ENCODE measurements at regions not wholly inside any gene's neighbourhood (a gene's known extent, or its start where the extent isn't known, plus 50 kb on each side); places are given as distances from the start of the nearest gene placed in this dataset.
A peak's percentile ranks its signal among the peaks of the same experiment; 100 is the strongest.

DNA sequence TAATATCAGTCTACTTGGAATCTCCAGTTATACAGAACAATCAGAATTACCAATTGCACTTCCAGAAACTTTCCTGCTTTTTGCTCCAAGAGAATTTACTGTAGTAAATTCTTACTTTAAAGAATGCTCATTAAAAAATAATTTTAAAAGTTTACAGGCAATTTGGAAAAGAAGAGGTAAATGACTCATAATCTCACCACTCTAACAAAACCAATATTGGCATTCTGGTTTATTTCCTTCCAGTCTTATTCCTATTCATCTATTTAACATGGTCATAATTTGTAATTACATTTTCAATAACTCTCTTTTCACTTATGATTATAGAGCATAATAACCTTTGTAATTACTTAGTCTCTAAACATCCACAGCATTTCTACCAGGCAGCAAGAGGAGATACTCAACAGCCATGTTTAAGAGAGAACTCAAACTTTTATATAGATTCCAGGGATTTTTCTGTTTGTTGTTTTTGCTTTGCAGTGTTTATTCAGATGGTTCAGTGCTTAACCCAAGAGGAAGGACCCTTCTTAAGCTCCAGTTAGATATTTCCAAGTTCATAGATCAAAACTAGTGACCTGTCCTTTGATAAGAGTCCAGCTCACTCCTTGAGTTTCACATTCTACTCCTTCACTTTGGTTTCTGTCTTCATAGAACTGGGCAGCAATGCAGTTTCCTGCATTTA, 464.7 kb downstream of the TXNL1 start:
- ChIA-PET CTCF (interaction anchor here (1.1 kb wide), 1 partner anchor 402 kb away, joined by 3 read pairs; no protein-coding TSS in a partner anchor), POLR2A (no interaction called here)
- DNase-seq (ENCODE audit: low read depth) = peak; percentile 65
- Histone ChIP-seq H3K36me3 (ENCODE audit: control insufficient read depth, insufficient read depth, low read length) (no peaks in the 10 kb centered on the region), H3K4me3 (ENCODE audit: low read depth, low read length) (no peak overlapping the region), H3K27me3 (ENCODE audit: control insufficient read depth, insufficient read depth, low read length) (no peaks in the 10 kb centered on the region)
- TF ChIP-seq, protein P1, sequence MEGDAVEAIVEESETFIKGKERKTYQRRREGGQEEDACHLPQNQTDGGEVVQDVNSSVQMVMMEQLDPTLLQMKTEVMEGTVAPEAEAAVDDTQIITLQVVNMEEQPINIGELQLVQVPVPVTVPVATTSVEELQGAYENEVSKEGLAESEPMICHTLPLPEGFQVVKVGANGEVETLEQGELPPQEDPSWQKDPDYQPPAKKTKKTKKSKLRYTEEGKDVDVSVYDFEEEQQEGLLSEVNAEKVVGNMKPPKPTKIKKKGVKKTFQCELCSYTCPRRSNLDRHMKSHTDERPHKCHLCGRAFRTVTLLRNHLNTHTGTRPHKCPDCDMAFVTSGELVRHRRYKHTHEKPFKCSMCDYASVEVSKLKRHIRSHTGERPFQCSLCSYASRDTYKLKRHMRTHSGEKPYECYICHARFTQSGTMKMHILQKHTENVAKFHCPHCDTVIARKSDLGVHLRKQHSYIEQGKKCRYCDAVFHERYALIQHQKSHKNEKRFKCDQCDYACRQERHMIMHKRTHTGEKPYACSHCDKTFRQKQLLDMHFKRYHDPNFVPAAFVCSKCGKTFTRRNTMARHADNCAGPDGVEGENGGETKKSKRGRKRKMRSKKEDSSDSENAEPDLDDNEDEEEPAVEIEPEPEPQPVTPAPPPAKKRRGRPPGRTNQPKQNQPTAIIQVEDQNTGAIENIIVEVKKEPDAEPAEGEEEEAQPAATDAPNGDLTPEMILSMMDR (IDR thresholded peaks at IDR 0.05; ENCODE audit: insufficient read depth, low read depth, low read length) = no peak

GRCh38 chr18:56172527-56172926, 465.9 kb downstream of the TXNL1 start:
- CTCF ChIA-PET = interaction anchor here (1.1 kb wide), 1 partner anchor 404 kb away, joined by 3 read pairs; no protein-coding TSS in a partner anchor

GRCh38 chr18:56171848-56172247, 466.5 kb downstream of the TXNL1 start:
- TF ChIP-seq, protein P1 (IDR thresholded peaks at IDR 0.05; ENCODE audit: insufficient read depth, low read depth, low read length) = no peak
- H3K4me3 ChIP-seq (ENCODE audit: low read depth, low read length) = no peak overlapping the region
- no peaks in the 10 kb centered on the region for H3K27me3 ChIP-seq (ENCODE audit: control insufficient read depth, insufficient read depth, low read length)
- POLR2A ChIA-PET = no interaction called here
- CTCF ChIA-PET = no interaction called here
- H3K36me3 ChIP-seq (ENCODE audit: control insufficient read depth, insufficient read depth, low read length) = no peaks in the 10 kb centered on the region
- no peak for DNase-seq (ENCODE audit: low read depth)

More at GRCh38 chr18:56172527-56172926, 465.9 kb downstream of the TXNL1 start:
- no peak for DNase-seq (ENCODE audit: low read depth)
- no peaks in the 10 kb centered on the region for H3K27me3 ChIP-seq (ENCODE audit: control insufficient read depth, insufficient read depth, low read length)
- no peak overlapping the region for H3K4me3 ChIP-seq (ENCODE audit: low read depth, low read length)
- H3K36me3 ChIP-seq (ENCODE audit: control insufficient read depth, insufficient read depth, low read length) = no peaks in the 10 kb centered on the region
- POLR2A ChIA-PET = no interaction called here
- TF ChIP-seq, protein P1 (IDR thresholded peaks at IDR 0.05; ENCODE audit: insufficient read depth, low read depth, low read length) = no peak

DNA sequence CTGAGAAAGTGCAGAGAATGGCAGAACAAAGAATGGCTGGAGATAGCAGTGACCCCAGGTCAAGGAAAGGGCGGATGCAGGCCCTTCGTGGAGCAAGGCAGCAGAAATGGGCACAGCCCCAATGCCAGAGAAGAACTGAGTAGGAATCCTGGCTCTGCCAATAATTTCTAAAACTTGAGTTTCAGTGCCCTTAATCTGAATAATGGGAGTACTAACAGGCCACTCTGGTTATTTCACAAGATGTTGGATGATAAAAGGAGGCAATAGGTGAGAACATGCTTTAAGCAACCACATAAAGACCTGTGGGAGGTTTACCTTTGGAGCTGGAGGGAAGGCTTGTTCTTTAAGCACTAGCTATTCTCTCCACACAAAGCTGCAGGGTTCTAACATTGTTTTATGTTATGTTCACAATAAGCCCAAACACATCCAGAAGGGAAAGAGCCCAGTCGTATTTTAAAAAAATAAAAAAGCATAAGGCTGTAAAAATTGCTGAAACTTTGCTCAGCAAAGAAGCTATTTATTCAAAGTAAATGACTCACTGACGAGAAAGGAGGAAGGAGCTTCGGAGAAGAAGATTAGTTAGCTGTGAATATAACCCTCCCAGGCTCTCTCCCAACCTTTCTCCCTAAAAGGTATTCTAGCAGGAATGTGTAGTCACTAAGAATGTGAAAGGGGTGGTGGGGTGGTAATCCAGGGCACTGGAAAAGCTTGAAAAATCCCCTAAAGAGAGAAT, 470.2 kb downstream of the TXNL1 start:
- Histone ChIP-seq H3K4me3 (ENCODE audit: low read depth, low read length) (no peak overlapping the region), H3K36me3 (ENCODE audit: control insufficient read depth, insufficient read depth, low read length) (no peaks in the 10 kb centered on the region), H3K27me3 (ENCODE audit: control insufficient read depth, insufficient read depth, low read length) (no peaks in the 10 kb centered on the region)
- ChIA-PET POLR2A (no interaction called here), CTCF (interaction anchor here (0.9 to 1.5 kb wide), 2 partner anchors 7 to 71 kb away, joined by 3 read pairs; no protein-coding TSS in a partner anchor)
- peak; percentile 64 for DNase-seq (ENCODE audit: low read depth)
- TF ChIP-seq, protein P1 (IDR thresholded peaks at IDR 0.05; ENCODE audit: insufficient read depth, low read depth, low read length) = no peak

DNA sequence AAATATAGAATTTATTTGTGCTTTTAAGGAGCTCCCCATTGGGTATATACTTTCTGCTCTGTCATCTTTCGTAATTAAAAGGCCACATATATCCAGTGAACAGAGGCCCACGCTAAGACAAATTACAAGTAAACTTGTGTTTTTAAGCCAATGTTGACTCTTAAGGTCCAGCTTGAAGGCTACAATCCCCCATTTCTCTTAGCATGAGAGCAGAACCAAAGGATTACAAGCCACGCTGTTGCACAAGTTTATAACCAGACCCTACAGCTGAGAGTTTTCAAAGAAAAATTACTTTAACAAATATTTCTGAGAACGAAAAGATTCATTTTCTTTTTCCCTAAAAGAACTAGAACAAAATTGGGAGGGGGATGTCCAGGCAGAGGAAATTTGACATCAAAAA, 471.0 kb downstream of the TXNL1 start:
- DNase-seq (ENCODE audit: low read depth) = no peak
- no peaks in the 10 kb centered on the region for H3K36me3 ChIP-seq (ENCODE audit: control insufficient read depth, insufficient read depth, low read length)
- TF ChIP-seq, protein P1 (IDR thresholded peaks at IDR 0.05; ENCODE audit: insufficient read depth, low read depth, low read length) = no peak
- CTCF ChIA-PET = interaction anchor here (1.5 to 1.7 kb wide), 2 partner anchors 8 to 35 kb away, joined by 3 read pairs; no protein-coding TSS in a partner anchor
- no peak overlapping the region for H3K4me3 ChIP-seq (ENCODE audit: low read depth, low read length)
- no peaks in the 10 kb centered on the region for H3K27me3 ChIP-seq (ENCODE audit: control insufficient read depth, insufficient read depth, low read length)
- POLR2A ChIA-PET = no interaction called here
